ACC112 (cell line): ENCODE measurements at regions not wholly inside any gene's neighbourhood (a gene's known extent, or its start where the extent isn't known, plus 50 kb on each side); places are given as distances from the start of the nearest gene placed in this dataset.

Experiments
- H2AFZ ChIP-seq: fragments of 200-600 bp; sonication (generic); one replicate; pipeline ENCODE4 v1.6.0; 2017; ENCODE audit warnings: antibody characterized with exemption, low read length; ENCODE audit not compliant: unreplicated experiment
- H3K27ac ChIP-seq: fragments of 200-600 bp; sonication (generic); 2 replicates; pipeline ENCODE4 v1.5.1; 2014; ENCODE audit warnings: low read depth, mild to moderate bottlenecking, antibody characterized with exemption, low read length, moderate library complexity
- H3K27me3 ChIP-seq: fragments of 200-600 bp; sonication (generic); 2 replicates; pipeline ENCODE4 v1.6.1; 2014; ENCODE audit warnings: mild to moderate bottlenecking, antibody characterized with exemption, low read length, moderate library complexity, mixed read lengths; ENCODE audit not compliant: insufficient read depth
- H3K36me3 ChIP-seq: fragments of 200-600 bp; sonication (generic); 2 replicates; pipeline ENCODE4 v1.6.1; 2016; ENCODE audit warnings: mild to moderate bottlenecking, antibody characterized with exemption, low read length, moderate library complexity, mixed read lengths; ENCODE audit not compliant: insufficient read depth
- H3K4me1 ChIP-seq: fragments of 200-600 bp; sonication (generic); one replicate; pipeline ENCODE4 v1.6.1; 2016; ENCODE audit warnings: low read length, mixed read lengths; ENCODE audit not compliant: insufficient read depth, unreplicated experiment, control insufficient read depth
- H3K4me3 ChIP-seq: fragments of 200-600 bp; sonication (generic); 2 replicates; pipeline ENCODE4 v1.5.1; 2014; ENCODE audit warnings: mild to moderate bottlenecking, low read depth, low read length
- H3K79me2 ChIP-seq: fragments of 200-600 bp; sonication (generic); one replicate; pipeline ENCODE4 v1.6.0; 2016; ENCODE audit warnings: low read length; ENCODE audit not compliant: control insufficient read depth, unreplicated experiment, insufficient read depth

DNA sequence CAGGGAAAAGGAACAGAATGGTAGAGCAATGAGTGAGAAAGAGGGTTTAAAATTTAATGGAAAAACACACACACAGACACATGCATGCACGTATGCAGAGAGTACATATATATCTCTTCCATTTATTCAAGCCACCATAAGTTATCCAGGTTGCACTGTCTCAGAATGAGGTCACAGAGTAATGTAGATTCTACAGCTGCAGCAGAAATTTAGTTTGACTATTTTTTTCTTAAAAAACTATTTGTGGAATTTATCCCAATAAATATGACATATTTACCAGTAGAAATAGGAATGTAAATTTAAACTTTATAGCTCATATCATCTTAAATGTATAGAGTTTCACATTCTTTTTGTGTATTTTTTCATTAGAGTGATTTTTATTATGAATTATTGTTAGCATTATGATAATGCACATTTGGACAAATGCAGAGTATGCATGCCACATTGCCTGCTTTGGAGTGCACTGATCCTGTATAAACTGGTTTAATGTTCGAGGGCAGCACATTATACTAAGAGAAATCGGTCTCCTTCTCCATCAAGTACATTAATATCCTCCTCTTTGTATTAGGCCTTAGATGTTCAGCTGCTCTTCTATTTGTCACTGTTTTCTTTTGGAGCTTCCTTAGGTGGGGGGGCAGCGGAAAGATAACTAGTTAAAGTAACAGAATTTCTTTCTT lies 216.3 kb upstream of the TARS1 start:
- no peaks in the 10 kb centered on the region for H3K36me3 ChIP-seq
- no peak overlapping the region for H2AFZ ChIP-seq
- no peaks in the 10 kb centered on the region for H3K79me2 ChIP-seq
- no peak overlapping the region for H3K4me3 ChIP-seq
- H3K4me1 ChIP-seq, result no peaks in the 10 kb centered on the region
- H3K27me3 ChIP-seq, result no peaks in the 10 kb centered on the region
- no peak overlapping the region for H3K27ac ChIP-seq

DNA sequence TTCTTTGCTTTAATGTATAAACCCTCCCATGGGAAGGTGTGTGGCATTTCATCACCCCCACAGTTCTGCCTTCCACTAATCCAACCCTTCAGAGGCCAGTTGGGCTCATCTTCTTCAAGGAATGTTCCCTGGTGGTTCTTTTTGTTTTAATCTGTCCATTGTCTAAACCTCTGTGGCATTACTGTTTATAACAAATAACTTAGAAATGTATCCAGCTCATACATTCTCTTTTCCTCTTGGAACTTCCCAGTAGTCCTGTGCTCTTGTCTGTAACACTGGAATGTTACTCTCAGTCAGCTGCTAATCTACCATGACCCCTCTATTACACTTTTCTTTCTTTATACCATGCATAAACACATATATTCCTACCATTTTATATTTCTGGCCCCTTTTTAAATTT lies 213.5 kb upstream of the TARS1 start:
- H3K4me3 ChIP-seq, result no peak overlapping the region
- H3K36me3 ChIP-seq, result no peaks in the 10 kb centered on the region
- H3K27ac ChIP-seq, result no peak overlapping the region
- H3K27me3 ChIP-seq, result no peaks in the 10 kb centered on the region
- H2AFZ ChIP-seq, result no peak overlapping the region
- H3K79me2 ChIP-seq, result no peaks in the 10 kb centered on the region
- H3K4me1 ChIP-seq, result no peaks in the 10 kb centered on the region

DNA sequence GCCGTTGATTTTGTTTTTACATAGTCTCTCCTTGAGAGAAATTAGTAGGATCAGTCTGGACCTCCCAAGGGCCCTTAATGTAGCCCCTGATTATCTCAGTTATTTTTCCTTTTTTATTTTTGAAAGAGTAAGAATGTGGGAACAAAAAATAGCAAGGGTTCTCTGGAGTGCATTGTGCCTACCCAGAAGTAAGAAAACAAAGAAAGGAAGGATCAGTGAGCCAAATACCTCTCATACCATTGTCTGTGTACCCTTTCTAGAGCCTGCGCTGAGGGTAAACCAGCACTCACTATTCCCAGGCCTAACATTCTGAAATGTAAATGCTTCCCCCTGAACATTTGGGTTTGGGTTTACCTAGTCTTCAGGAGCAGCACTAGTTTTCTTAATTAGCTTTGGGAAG lies 213.0 kb upstream of the TARS1 start:
- Histone ChIP-seq H3K4me1 (no peaks in the 10 kb centered on the region), H2AFZ (no peak overlapping the region), H3K79me2 (no peaks in the 10 kb centered on the region), H3K36me3 (no peaks in the 10 kb centered on the region), H3K4me3 (no peak overlapping the region), H3K27me3 (no peaks in the 10 kb centered on the region), H3K27ac (no peak overlapping the region)

DNA sequence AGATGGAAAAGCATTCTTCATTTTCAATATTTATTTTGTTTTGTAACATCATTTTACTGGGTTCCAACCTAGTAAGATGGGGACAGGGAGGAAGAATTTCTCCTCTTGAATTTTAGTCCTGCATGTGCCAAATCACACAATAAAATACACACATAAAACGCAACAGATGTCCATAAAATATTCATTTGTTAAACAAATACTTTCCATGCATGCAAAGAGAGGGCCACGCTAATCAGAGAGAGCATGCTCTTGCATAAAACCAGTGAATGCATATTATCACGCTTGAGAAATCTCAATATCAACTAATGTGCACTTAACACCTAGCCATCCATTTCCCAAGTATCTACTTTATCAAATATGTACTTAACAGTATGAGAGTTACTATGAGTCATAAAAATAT lies 212.6 kb upstream of the TARS1 start:
- H3K36me3 ChIP-seq, result no peaks in the 10 kb centered on the region
- H3K4me3 ChIP-seq, result no peak overlapping the region
- H3K27me3 ChIP-seq, result no peaks in the 10 kb centered on the region
- no peak overlapping the region for H3K27ac ChIP-seq
- no peaks in the 10 kb centered on the region for H3K79me2 ChIP-seq
- no peak overlapping the region for H2AFZ ChIP-seq
- H3K4me1 ChIP-seq, result no peaks in the 10 kb centered on the region

DNA sequence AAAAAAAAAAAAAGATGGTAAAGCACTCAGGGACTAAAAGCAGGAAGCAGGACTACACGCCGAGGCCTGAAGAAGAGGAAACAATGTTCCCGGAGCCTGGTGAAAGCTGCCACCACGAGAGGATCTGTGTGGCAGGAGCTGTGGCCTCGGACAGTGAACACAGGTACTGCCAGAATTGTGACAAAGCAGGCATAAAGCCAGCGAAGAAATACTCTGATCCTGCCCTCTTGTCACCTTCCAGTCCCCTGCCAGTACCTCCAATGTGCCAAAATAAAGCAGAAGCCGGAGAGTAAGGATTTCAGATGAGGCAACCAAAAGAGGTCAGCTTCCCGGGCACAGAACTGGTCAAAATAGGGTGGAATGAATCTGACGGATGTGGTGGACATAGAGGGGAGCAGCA lies 211.5 kb upstream of the TARS1 start:
- Histone ChIP-seq H2AFZ (no peak overlapping the region), H3K79me2 (no peaks in the 10 kb centered on the region), H3K36me3 (no peaks in the 10 kb centered on the region), H3K4me1 (no peaks in the 10 kb centered on the region), H3K27ac (no peak overlapping the region), H3K27me3 (no peaks in the 10 kb centered on the region), H3K4me3 (no peak overlapping the region)

DNA sequence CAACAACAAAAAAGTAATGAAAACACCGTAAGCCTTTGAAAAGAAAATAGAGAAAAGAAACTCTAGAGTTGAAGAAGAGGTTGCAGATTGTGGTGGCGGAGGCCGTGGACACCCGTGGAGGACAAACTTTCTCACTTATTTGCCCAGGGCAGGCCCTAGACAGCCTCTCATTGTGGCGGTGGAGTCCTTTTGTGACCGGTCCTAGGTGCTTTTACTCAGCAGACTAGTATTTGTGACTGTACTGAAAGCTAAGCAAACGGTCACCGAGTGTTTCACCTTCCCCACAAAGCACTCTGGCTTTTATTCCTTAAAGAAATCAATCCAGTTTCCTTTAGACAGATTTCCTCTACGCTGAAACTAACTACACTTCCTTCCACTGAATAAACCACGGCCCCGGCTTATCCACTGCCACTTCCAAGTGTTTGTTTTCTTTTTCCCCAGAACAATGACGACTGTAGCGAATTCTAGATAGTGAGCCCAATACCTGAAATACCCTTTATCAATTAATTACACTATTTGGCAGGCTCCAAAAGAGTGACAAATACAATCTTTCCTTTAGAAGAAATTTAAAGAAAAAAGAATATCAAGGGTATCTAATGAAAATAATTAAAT lies 210.2 kb upstream of the TARS1 start:
- no peak overlapping the region for H2AFZ ChIP-seq
- H3K36me3 ChIP-seq, result no peaks in the 10 kb centered on the region
- H3K27me3 ChIP-seq, result no peaks in the 10 kb centered on the region
- H3K79me2 ChIP-seq, result no peaks in the 10 kb centered on the region
- H3K4me1 ChIP-seq, result no peaks in the 10 kb centered on the region
- no peak overlapping the region for H3K27ac ChIP-seq
- H3K4me3 ChIP-seq, result no peak overlapping the region

DNA sequence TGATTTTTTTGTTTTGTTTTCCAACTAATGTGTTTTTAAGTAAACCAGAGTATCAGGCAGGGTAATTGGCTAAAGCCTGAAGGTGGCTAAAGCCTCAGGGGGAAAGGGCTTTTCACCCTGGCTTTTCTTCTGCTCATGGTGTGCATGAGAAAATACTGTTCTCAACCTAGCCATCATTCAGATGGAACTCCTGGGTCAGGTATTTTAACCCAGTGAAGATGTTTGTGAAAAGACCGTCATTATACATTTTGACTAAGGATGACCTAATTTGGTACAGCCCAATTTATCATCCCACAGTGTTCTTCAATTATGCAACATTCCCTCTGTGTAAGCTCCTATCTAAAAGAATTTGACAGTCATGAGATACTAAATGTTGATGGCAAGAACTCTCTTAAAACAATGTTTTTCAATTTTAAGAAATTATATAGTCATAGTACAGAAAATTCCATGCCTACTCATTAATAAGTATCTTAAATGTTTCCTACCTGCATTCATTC lies 209.5 kb upstream of the TARS1 start:
- Histone ChIP-seq H3K4me3 (no peak overlapping the region), H2AFZ (no peak overlapping the region), H3K4me1 (no peaks in the 10 kb centered on the region), H3K79me2 (no peaks in the 10 kb centered on the region), H3K27ac (no peak overlapping the region), H3K36me3 (no peaks in the 10 kb centered on the region), H3K27me3 (no peaks in the 10 kb centered on the region)

DNA sequence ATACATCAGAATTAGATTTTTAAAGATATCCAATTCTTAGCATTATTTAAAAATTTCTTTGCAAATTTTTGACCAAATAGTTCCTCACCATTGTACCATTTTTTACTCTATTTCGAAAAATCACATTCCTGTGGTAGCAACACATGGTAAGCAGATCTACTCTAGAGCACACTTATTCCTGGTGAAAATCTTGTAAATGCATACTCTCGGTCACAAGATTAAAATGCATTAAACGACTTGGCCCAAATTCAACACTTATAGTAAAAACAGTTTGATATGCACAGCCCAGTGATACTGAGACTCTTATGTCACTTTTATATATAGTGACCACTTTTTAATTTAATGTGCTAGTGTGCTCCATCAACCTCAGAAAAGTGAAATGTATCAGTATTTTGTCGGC lies 208.8 kb upstream of the TARS1 start:
- no peaks in the 10 kb centered on the region for H3K36me3 ChIP-seq
- no peaks in the 10 kb centered on the region for H3K27me3 ChIP-seq
- no peaks in the 10 kb centered on the region for H3K4me1 ChIP-seq
- H3K79me2 ChIP-seq, result no peaks in the 10 kb centered on the region
- no peak overlapping the region for H3K4me3 ChIP-seq
- H2AFZ ChIP-seq, result no peak overlapping the region
- H3K27ac ChIP-seq, result no peak overlapping the region

DNA sequence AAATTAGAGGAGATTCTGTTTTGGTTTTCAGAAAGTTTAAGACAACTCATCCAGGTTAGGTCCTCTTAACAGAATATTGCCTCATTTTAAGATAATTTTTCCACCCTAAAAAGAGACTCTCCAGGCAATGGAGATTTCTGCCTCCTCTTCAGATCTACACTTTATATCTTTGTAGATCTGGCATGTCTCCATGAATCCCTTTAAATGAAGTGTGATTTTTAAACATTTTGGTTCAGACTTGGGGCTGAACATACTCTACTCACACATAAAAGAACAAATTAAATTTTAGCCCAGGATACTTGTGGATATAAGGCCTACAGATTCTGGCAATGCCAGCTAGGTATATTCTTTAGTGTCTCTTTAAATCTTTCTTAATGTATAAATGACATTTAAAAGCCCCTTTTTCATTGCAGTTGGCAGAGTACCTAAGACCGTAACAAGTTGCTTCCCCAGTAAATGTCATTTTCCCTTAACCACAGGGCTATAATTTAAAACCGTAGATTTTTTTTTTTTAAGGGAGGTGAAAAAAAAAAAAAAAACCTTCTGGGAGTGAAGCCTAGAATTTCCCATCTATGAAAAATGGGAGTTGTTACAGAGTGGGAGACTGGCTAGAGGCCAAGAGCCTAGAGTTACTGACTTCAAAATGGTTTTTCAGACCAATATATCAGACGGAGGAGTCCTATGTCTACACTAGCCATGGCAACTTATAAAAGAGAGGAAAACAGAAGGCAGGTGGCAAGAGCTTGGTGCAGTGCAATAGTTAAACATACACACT lies 207.8 kb upstream of the TARS1 start:
- Histone ChIP-seq H3K36me3 (no peaks in the 10 kb centered on the region), H3K79me2 (no peaks in the 10 kb centered on the region), H3K27me3 (no peaks in the 10 kb centered on the region), H3K4me1 (no peaks in the 10 kb centered on the region), H3K4me3 (no peak overlapping the region), H2AFZ (no peak overlapping the region), H3K27ac (no peak overlapping the region)

DNA sequence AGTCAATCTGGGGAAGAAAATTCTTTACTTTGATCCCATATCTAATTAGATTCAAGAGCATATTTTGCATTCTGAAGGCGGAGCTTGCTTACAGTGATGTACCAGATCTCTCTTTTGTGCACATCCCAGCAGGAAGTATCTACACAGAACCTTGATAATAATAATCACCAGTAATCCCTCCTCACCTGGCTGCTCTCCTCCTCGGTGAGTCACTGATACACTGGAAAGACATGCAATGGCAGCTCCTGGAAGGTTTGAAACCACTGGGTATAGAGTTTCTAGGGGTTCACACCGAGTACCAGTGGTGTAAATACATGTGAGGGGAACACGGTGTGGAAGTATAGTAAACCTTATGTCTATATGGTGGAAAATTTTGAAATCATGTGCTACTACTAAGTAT lies 205.5 kb upstream of the TARS1 start:
- no peak overlapping the region for H3K4me3 ChIP-seq
- no peaks in the 10 kb centered on the region for H3K4me1 ChIP-seq
- no peaks in the 10 kb centered on the region for H3K27me3 ChIP-seq
- H3K79me2 ChIP-seq, result no peaks in the 10 kb centered on the region
- H2AFZ ChIP-seq, result no peak overlapping the region
- H3K36me3 ChIP-seq, result no peaks in the 10 kb centered on the region
- no peak overlapping the region for H3K27ac ChIP-seq

DNA sequence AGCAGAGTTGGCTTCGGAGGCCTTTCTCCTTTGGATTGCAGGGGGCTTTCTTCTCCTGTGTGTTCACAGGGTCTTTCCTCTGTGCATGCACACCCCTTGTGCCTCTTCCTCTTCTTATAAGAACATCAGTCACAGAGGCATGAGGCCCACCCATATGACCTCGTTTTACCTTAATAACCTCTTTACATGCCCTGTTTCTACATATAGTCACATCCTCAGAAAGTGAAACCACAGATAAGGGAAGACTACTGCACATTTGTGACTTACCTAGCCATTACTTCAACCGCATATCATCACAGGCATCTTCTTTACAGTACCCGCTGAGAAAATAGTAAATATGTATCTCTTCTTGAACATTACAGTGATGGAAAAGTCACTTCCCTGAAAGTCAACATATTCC lies 204.9 kb upstream of the TARS1 start:
- Histone ChIP-seq H3K36me3 (no peaks in the 10 kb centered on the region), H3K4me3 (no peak overlapping the region), H3K79me2 (no peaks in the 10 kb centered on the region), H3K4me1 (no peaks in the 10 kb centered on the region), H2AFZ (no peak overlapping the region), H3K27me3 (no peaks in the 10 kb centered on the region), H3K27ac (no peak overlapping the region)
